Mesenchymal stem cell (in vitro differentiated cells and primary cell): ENCODE measurements at regions not wholly inside any gene's neighbourhood (a gene's known extent, or its start where the extent isn't known, plus 50 kb on each side); places are given as distances from the start of the nearest gene placed in this dataset.
A peak's percentile ranks its signal among the peaks of the same experiment; 100 is the strongest.
"Not testable (repeated sequence)": the region's sequence is repeated elsewhere in the genome, so short reads cannot be mapped to it uniquely, and the experiment has no call there.

Experiments used
- DNase-seq: peaks from one replicate; pipeline ENCODE4 v3.0.0-alpha.2; 2013
- H2AFZ ChIP-seq: one replicate; pipeline ENCODE4 v1.6.1; 2013; ENCODE audit warnings: low read depth, mild to moderate bottlenecking, control low read depth, inconsistent platforms, low read length, moderate library complexity
- H2AK5ac ChIP-seq: 2 replicates; pipeline ENCODE4 v1.6.1; 2013; ENCODE audit warnings: low read length, moderate library complexity, mild to moderate bottlenecking, inconsistent platforms; ENCODE audit not compliant: severe bottlenecking
- H2BK120ac ChIP-seq: one replicate; pipeline ENCODE4 v1.6.1; 2013; ENCODE audit warnings: low read depth, mild to moderate bottlenecking, inconsistent platforms, low read length, moderate library complexity
- H2BK12ac ChIP-seq, 2 experiments: one replicate each; pipeline ENCODE4 v1.6.1; 2013; ENCODE audit warnings: inconsistent platforms in 2 of 2, low read length in 2 of 2, mild to moderate bottlenecking in 2 of 2, moderate library complexity in 2 of 2, control low read depth in 1 of 2
- H2BK15ac ChIP-seq: one replicate; pipeline ENCODE4 v1.6.1; 2013; ENCODE audit warnings: mild to moderate bottlenecking, low read depth, inconsistent platforms; ENCODE audit not compliant: poor library complexity, severe bottlenecking
- H2BK5ac ChIP-seq: 2 replicates; pipeline ENCODE4 v1.6.1; 2013; ENCODE audit warnings: low read depth, mild to moderate bottlenecking, low read length, control low read depth, inconsistent platforms; ENCODE audit not compliant: poor library complexity, severe bottlenecking
- H3K14ac ChIP-seq, 2 experiments: one replicate each; pipeline ENCODE4 v1.6.1; 2013; ENCODE audit warnings: inconsistent platforms in 2 of 2, low read length in 2 of 2, control low read depth in 1 of 2, mild to moderate bottlenecking in 1 of 2, moderate library complexity in 1 of 2
- H3K18ac ChIP-seq, 2 experiments: one replicate each; pipeline ENCODE4 v1.6.1; 2013; ENCODE audit warnings: inconsistent platforms in 2 of 2, low read length in 2 of 2, control low read depth in 1 of 2, low read depth in 1 of 2, mild to moderate bottlenecking in 1 of 2
- H3K23ac ChIP-seq, 2 experiments: one replicate each; pipeline ENCODE4 v1.6.1; 2013; ENCODE audit warnings: inconsistent platforms in 2 of 2, low read length in 2 of 2, mild to moderate bottlenecking in 2 of 2, moderate library complexity in 2 of 2, control low read depth in 1 of 2
- H3K27ac ChIP-seq: 2 replicates; pipeline ENCODE4 v1.5.1; 2013; ENCODE audit warnings: mild to moderate bottlenecking, moderate library complexity, low read length, control low read depth, inconsistent platforms; ENCODE audit not compliant: poor library complexity, severe bottlenecking
- H3K27me3 ChIP-seq, 2 experiments: 2 replicates each; pipeline versions ENCODE4 v1.6.1 to v1.7.0; 2013; ENCODE audit warnings: low read length in 2 of 2, mild to moderate bottlenecking in 2 of 2, moderate library complexity in 2 of 2, control low read depth in 1 of 2, inconsistent platforms in 1 of 2; ENCODE audit not compliant: control insufficient read depth in 1 of 2, insufficient read depth in 1 of 2
- H3K36me3 ChIP-seq, 2 experiments: 2 replicates each; pipeline versions ENCODE4 v1.6.1 to v1.7.0; 2013; ENCODE audit warnings: low read length in 2 of 2, control low read depth in 1 of 2, inconsistent platforms in 1 of 2, low read depth in 1 of 2, mild to moderate bottlenecking in 1 of 2; ENCODE audit not compliant: insufficient read depth in 2 of 2, control insufficient read depth in 1 of 2
- H3K4ac ChIP-seq, 2 experiments: one replicate each; pipeline ENCODE4 v1.6.1; 2013; ENCODE audit warnings: inconsistent platforms in 2 of 2, low read length in 2 of 2, mild to moderate bottlenecking in 2 of 2, moderate library complexity in 2 of 2, control low read depth in 1 of 2, low read depth in 1 of 2
- H3K4me1 ChIP-seq: 2 replicates; pipeline ENCODE4 v1.6.1; 2013; ENCODE audit warnings: low read depth, low read length, control low read depth; ENCODE audit not compliant: control insufficient read depth, insufficient read depth
- H3K4me2 ChIP-seq: 2 replicates; pipeline ENCODE4 v1.6.1; 2013; ENCODE audit warnings: low read length, mild to moderate bottlenecking, inconsistent platforms; ENCODE audit not compliant: poor library complexity, severe bottlenecking
- H3K4me3 ChIP-seq, 2 experiments: 2 replicates each; pipeline versions ENCODE4 v1.5.1 to v1.7.0; 2013; ENCODE audit warnings: low read length in 2 of 2, mild to moderate bottlenecking in 2 of 2, control low read depth in 1 of 2, low read depth in 1 of 2; ENCODE audit not compliant: insufficient read depth in 1 of 2
- H3K79me1 ChIP-seq: replicated peaks from 2 replicates; pipeline ENCODE4 v1.6.1; 2013; ENCODE audit warnings: mild to moderate bottlenecking, control low read depth, low read length, inconsistent platforms; ENCODE audit not compliant: poor library complexity, severe bottlenecking
- H3K9ac ChIP-seq: 2 replicates; pipeline ENCODE4 v1.7.0; 2013; ENCODE audit warnings: mild to moderate bottlenecking, low read length, moderate library complexity
- H3K9me3 ChIP-seq: 2 replicates; pipeline ENCODE4 v1.7.0; 2013; ENCODE audit warnings: mild to moderate bottlenecking, low read length; ENCODE audit not compliant: control insufficient read depth
- H4K8ac ChIP-seq: one replicate; pipeline ENCODE4 v1.6.1; 2013; ENCODE audit warnings: inconsistent platforms, mild to moderate bottlenecking, low read length, moderate library complexity
- H4K91ac ChIP-seq: one replicate; pipeline ENCODE4 v1.6.1; 2013; ENCODE audit warnings: mild to moderate bottlenecking, low read length, inconsistent platforms
- WGBS: methylation state at CpG from one replicate; pipeline ENCODE4 v1.1.7; 2013; ENCODE audit warnings: mixed read lengths; 5-methylcytosine and 5-hydroxymethylcytosine counted together

DNA sequence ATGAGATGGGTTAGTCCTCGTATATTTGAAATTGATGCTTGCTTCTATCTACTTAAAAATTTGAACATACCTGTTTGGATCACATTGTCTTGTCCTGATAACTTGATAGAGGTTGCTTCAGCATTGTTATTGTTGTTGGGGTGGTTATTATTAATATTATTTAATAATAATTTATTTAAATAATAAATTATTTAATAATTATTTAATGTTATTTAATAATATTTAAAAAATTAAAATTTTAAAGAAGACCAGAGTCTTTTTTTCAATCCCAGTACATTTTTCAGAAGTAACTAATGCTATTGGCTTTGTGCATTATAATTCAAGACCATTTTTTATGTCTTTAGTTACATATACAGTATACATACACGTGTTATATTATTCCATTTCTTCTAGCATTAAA, 116.6 kb upstream of the DUSP22 start:
- Histone ChIP-seq H2AFZ (no peak overlapping the region), H2BK5ac (no peak overlapping the region)
- no CpG with 5 or more reads among the region's 2 CpGs for WGBS

GRCh38 chr6:176766-177165, 115.5 kb upstream of the DUSP22 start:
- H3K14ac ChIP-seq, result no peak overlapping the region
- H2BK5ac ChIP-seq, result no peak overlapping the region
- no peak overlapping the region for H2BK15ac ChIP-seq
- H3K4ac ChIP-seq, result no peak overlapping the region
- no peak overlapping the region for H3K18ac ChIP-seq
- no peak overlapping the region for H3K4me2 ChIP-seq
- no peaks in the 10 kb centered on the region for H3K36me3 ChIP-seq
- H2BK120ac ChIP-seq, result no peak overlapping the region
- no peak overlapping the region for H2AFZ ChIP-seq
- H3K23ac ChIP-seq, result no peak overlapping the region
- DNase-seq, result no peak
- H3K4me1 ChIP-seq, result no peaks in the 10 kb centered on the region
- no peak overlapping the region for H2AK5ac ChIP-seq
- no peak overlapping the region for H2BK12ac ChIP-seq
- H3K79me1 ChIP-seq, result no peaks in the 10 kb centered on the region
- H4K8ac ChIP-seq, result no peak overlapping the region
- H3K9me3 ChIP-seq, result no peaks in the 10 kb centered on the region
- WGBS, result 88% methylated on average over 7 of the region's 7 CpGs
- H3K27ac ChIP-seq, result no peak overlapping the region
- H4K91ac ChIP-seq, result no peak overlapping the region
- H3K9ac ChIP-seq, result no peak overlapping the region
- no peak overlapping the region for H3K4me3 ChIP-seq
- H3K27me3 ChIP-seq, result peaks cover 0 to 39% of the 10 kb centered on the region in 2 experiments

More for the DNA sequence above, 116.6 kb upstream of the DUSP22 start:
- Histone ChIP-seq H3K79me1 (no peaks in the 10 kb centered on the region), H3K23ac (no peak overlapping the region), H2BK15ac (no peak overlapping the region), H4K8ac (no peak overlapping the region), H3K4ac (no peak overlapping the region), H3K4me3 (no peak overlapping the region), H2AK5ac (no peak overlapping the region), H3K18ac (no peak overlapping the region), H3K27ac (no peak overlapping the region), H3K9ac (no peak overlapping the region), H3K4me1 (no peaks in the 10 kb centered on the region), H3K36me3 (no peaks in the 10 kb centered on the region), H3K4me2 (no peak overlapping the region), H4K91ac (no peak overlapping the region), H3K27me3 (peaks cover 0 to 32% of the 10 kb centered on the region in 2 experiments), H3K14ac (no peak overlapping the region), H2BK12ac (no peak overlapping the region), H3K9me3 (no peaks in the 10 kb centered on the region), H2BK120ac (no peak overlapping the region)
- DNase-seq, result no peak

- no peak overlapping the region for H3K18ac ChIP-seq
- 95% methylated on average over 11 of the region's 11 CpGs for WGBS
- H3K36me3 ChIP-seq, result no peaks in the 10 kb centered on the region
- H3K23ac ChIP-seq, result no peak overlapping the region
- H2BK5ac ChIP-seq, result no peak overlapping the region
- no peak overlapping the region for H2BK120ac ChIP-seq
- no peaks in the 10 kb centered on the region for H3K9me3 ChIP-seq
- H3K4me1 ChIP-seq, result no peaks in the 10 kb centered on the region
- H3K4me2 ChIP-seq, result no peak overlapping the region
- no peak overlapping the region for H2BK15ac ChIP-seq
- no peak overlapping the region for H2BK12ac ChIP-seq
- H4K8ac ChIP-seq, result no peak overlapping the region
- DNase-seq, result no peak
- H2AFZ ChIP-seq, result no peak overlapping the region
- peaks cover 2 to 34% of the 10 kb centered on the region in 2 experiments for H3K27me3 ChIP-seq
- H3K14ac ChIP-seq, result no peak overlapping the region
- no peak overlapping the region for H3K4ac ChIP-seq
- no peak overlapping the region for H3K27ac ChIP-seq
- H3K9ac ChIP-seq, result no peak overlapping the region
- peak overlapping the region in 1 of 2 experiments; percentile 16 for H3K4me3 ChIP-seq
- no peak overlapping the region for H2AK5ac ChIP-seq
- H3K79me1 ChIP-seq, result no peaks in the 10 kb centered on the region
- H4K91ac ChIP-seq, result no peak overlapping the region
These were observed 114.2 kb upstream of the DUSP22 start for GRCh38 chr6:178119-178518.

- not testable (repeated sequence) for H3K4me2 ChIP-seq, H3K9ac ChIP-seq, H2BK12ac ChIP-seq, H3K27ac ChIP-seq, H3K9me3 ChIP-seq, H3K23ac ChIP-seq, H3K4me1 ChIP-seq, H3K14ac ChIP-seq, H3K79me1 ChIP-seq, H3K4ac ChIP-seq, H3K18ac ChIP-seq, H2AK5ac ChIP-seq, H3K36me3 ChIP-seq, H2BK5ac ChIP-seq, DNase-seq, H2BK15ac ChIP-seq, H4K8ac ChIP-seq, H4K91ac ChIP-seq, H2AFZ ChIP-seq, H2BK120ac ChIP-seq, H3K4me3 ChIP-seq
- H3K27me3 ChIP-seq, result peaks cover 4 to 35% of the 10 kb centered on the region in 2 experiments
- 91% methylated on average over 5 of the region's 5 CpGs for WGBS
These were observed 113.4 kb upstream of the DUSP22 start for GRCh38 chr6:178929-179328.
